ENCODE measurements at regions not wholly inside any gene's neighbourhood (a gene's known extent, or its start where the extent isn't known, plus 50 kb on each side); places are given as distances from the start of the nearest gene placed in this dataset.
"Not testable (repeated sequence)": the region's sequence is repeated elsewhere in the genome, so short reads cannot be mapped to it uniquely, and the experiment has no call there.

DNA sequence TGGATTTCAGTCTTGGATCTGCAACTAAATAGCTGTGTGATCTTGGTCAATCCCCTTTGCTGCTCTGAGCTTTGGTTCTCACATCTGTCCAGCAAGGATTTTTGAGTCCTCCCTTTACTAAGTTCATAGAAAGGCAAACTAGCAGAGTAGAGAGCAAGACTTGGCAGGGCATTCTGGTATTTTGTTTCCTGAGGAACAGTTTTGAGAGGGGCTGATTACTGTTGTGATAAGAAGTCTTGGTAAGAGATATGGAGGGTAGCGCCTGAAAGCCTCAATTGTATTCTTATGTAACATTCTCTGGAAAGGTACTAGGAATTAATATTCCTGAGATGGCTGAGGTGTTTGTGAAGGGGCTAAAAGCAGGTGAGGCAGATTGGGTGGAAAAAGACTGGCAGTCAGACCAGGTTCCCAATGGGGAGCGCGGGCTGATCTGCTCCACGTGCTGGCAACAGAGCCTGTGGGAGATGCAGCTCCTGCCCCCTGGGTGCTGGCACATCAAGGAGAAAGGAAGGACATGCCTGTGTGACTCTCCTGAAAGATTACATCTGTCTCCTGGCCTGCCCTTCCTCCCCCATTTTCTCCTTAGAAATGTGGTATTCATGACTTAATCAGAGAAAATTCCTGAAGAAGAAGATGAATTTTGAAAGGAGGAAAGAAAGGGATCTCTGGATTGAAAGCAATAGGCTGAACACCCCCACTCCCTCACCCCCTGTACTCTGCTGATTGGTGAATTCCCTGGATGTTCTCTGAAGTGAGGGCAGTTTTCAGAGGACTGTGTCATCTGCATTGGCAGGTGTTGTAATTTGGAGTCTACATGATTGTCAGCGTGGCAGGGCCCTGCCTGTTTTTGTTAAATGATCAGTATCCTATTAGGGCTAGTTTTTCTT is 94.0 kb downstream of the SRGAP2 start:
- H3K27ac ChIP-seq (ENCODE audit: low read depth in 1 of 2, low read length in 2 of 2); H3K4me1 ChIP-seq (ENCODE audit: insufficient read depth, low read length); CTCF ChIA-PET; H3K9me3 Mint-ChIP-seq; H3K4me1 Mint-ChIP-seq (ENCODE audit: low read depth); H3K36me3 ChIP-seq (ENCODE audit: insufficient read depth, low read length); H3K9me3 ChIP-seq (ENCODE audit: control insufficient read depth in 1 of 2, insufficient read depth in 1 of 2, low read length in 2 of 2); H3K27me3 ChIP-seq (ENCODE audit: control insufficient read depth in 1 of 2, insufficient read depth in 2 of 2, low read length in 2 of 2); H3K36me3 Mint-ChIP-seq (ENCODE audit: low read depth); H3K4me3 ChIP-seq (ENCODE audit: low read length); POLR2A ChIA-PET; ATAC-seq (ENCODE audit: poor library complexity); H3K27ac Mint-ChIP-seq; H3K4me3 Mint-ChIP-seq; DNase-seq; H3K27me3 Mint-ChIP-seq; intact Hi-C loops (cut with DNase I, micrococcal nuclease): not testable (repeated sequence)

- H3K27ac Mint-ChIP-seq; POLR2A ChIA-PET; H3K4me3 ChIP-seq (ENCODE audit: low read length); H3K36me3 Mint-ChIP-seq (ENCODE audit: low read depth); CTCF ChIA-PET; DNase-seq; intact Hi-C loops (cut with DNase I, micrococcal nuclease); H3K9me3 Mint-ChIP-seq; H3K4me3 Mint-ChIP-seq; H3K27me3 ChIP-seq (ENCODE audit: control insufficient read depth in 1 of 2, insufficient read depth in 2 of 2, low read length in 2 of 2); H3K4me1 Mint-ChIP-seq (ENCODE audit: low read depth); H3K4me1 ChIP-seq (ENCODE audit: insufficient read depth, low read length); H3K27me3 Mint-ChIP-seq; ATAC-seq (ENCODE audit: poor library complexity); H3K9me3 ChIP-seq (ENCODE audit: control insufficient read depth in 1 of 2, insufficient read depth in 1 of 2, low read length in 2 of 2); H3K36me3 ChIP-seq (ENCODE audit: insufficient read depth, low read length); H3K27ac ChIP-seq (ENCODE audit: low read depth in 1 of 2, low read length in 2 of 2): not testable (repeated sequence)
These were observed 94.7 kb downstream of the SRGAP2 start for GRCh38 chr1:206298032-206298392.

DNA sequence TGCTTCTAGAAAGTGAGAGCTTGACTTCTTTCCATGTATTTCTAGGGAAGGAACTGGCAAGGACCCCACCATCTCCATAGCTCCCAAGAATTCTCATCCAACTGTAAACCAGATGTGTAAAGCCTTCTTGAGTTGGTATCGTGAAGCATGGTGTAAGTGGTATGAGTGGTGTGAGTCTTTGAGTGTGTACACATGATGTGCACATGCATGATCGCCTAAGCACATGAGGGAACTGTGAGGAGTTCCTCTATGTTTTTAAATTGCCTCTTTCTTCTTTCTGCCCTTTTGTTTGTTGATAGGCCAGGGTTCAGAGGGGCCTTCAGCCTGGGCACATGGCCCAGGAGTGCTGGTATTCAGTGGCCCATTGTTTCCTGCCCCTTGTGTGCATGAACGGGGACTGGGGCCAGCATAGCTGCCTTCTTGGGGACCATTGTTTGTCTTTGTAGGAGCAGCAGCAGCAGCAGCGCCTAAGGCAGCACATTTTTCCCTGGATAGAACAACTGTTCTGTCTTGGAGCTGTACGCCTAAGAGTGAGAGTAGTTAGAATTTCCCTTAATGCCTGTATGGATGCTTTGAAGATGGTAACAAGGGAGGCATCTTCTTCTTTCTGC is 95.9 kb downstream of the SRGAP2 start:
- POLR2A ChIA-PET: not testable (repeated sequence)

GRCh38 chr1:206299942-206300341 is 96.6 kb downstream of the SRGAP2 start:
- POLR2A ChIA-PET; H3K4me1 ChIP-seq (ENCODE audit: insufficient read depth, low read length); H3K4me3 ChIP-seq (ENCODE audit: low read length); H3K9me3 ChIP-seq (ENCODE audit: control insufficient read depth in 1 of 2, insufficient read depth in 1 of 2, low read length in 2 of 2); ATAC-seq (ENCODE audit: poor library complexity); H3K27me3 Mint-ChIP-seq; H3K9me3 Mint-ChIP-seq; H3K27ac Mint-ChIP-seq; H3K27ac ChIP-seq (ENCODE audit: low read depth in 1 of 2, low read length in 2 of 2); DNase-seq; CTCF ChIA-PET; H3K36me3 Mint-ChIP-seq (ENCODE audit: low read depth); intact Hi-C loops (cut with DNase I, micrococcal nuclease); H3K4me1 Mint-ChIP-seq (ENCODE audit: low read depth); H3K4me3 Mint-ChIP-seq; H3K27me3 ChIP-seq (ENCODE audit: control insufficient read depth in 1 of 2, insufficient read depth in 2 of 2, low read length in 2 of 2); H3K36me3 ChIP-seq (ENCODE audit: insufficient read depth, low read length): not testable (repeated sequence)

More for the DNA sequence above, 95.9 kb downstream of the SRGAP2 start:
- H3K27ac Mint-ChIP-seq; ATAC-seq (ENCODE audit: poor library complexity); H3K27ac ChIP-seq (ENCODE audit: low read depth in 1 of 2, low read length in 2 of 2); H3K9me3 Mint-ChIP-seq; H3K9me3 ChIP-seq (ENCODE audit: control insufficient read depth in 1 of 2, insufficient read depth in 1 of 2, low read length in 2 of 2); H3K27me3 ChIP-seq (ENCODE audit: control insufficient read depth in 1 of 2, insufficient read depth in 2 of 2, low read length in 2 of 2); H3K4me1 ChIP-seq (ENCODE audit: insufficient read depth, low read length); DNase-seq; H3K4me3 ChIP-seq (ENCODE audit: low read length); intact Hi-C loops (cut with DNase I, micrococcal nuclease); CTCF ChIA-PET; H3K36me3 Mint-ChIP-seq (ENCODE audit: low read depth); H3K36me3 ChIP-seq (ENCODE audit: insufficient read depth, low read length); H3K4me1 Mint-ChIP-seq (ENCODE audit: low read depth); H3K4me3 Mint-ChIP-seq; H3K27me3 Mint-ChIP-seq: not testable (repeated sequence)

GRCh38 chr1:206302056-206302455 is 98.7 kb downstream of the SRGAP2 start:
- DNase-seq; H3K36me3 Mint-ChIP-seq (ENCODE audit: low read depth); H3K4me1 Mint-ChIP-seq (ENCODE audit: low read depth); intact Hi-C loops (cut with DNase I, micrococcal nuclease); H3K4me3 ChIP-seq (ENCODE audit: low read length); POLR2A ChIA-PET; H3K9me3 ChIP-seq (ENCODE audit: control insufficient read depth in 1 of 2, insufficient read depth in 1 of 2, low read length in 2 of 2); H3K27ac Mint-ChIP-seq; H3K4me3 Mint-ChIP-seq; H3K27ac ChIP-seq (ENCODE audit: low read depth in 1 of 2, low read length in 2 of 2); CTCF ChIA-PET; H3K9me3 Mint-ChIP-seq; H3K4me1 ChIP-seq (ENCODE audit: insufficient read depth, low read length); H3K27me3 Mint-ChIP-seq; H3K36me3 ChIP-seq (ENCODE audit: insufficient read depth, low read length); H3K27me3 ChIP-seq (ENCODE audit: control insufficient read depth in 1 of 2, insufficient read depth in 2 of 2, low read length in 2 of 2); ATAC-seq (ENCODE audit: poor library complexity): not testable (repeated sequence)

GRCh38 chr1:206307442-206307841 is 104.1 kb downstream of the SRGAP2 start:
- H3K9me3 Mint-ChIP-seq; H3K27me3 Mint-ChIP-seq; ATAC-seq (ENCODE audit: poor library complexity); H3K27ac ChIP-seq (ENCODE audit: low read depth in 1 of 2, low read length in 2 of 2); H3K36me3 ChIP-seq (ENCODE audit: insufficient read depth, low read length); DNase-seq; H3K27me3 ChIP-seq (ENCODE audit: control insufficient read depth in 1 of 2, insufficient read depth in 2 of 2, low read length in 2 of 2); H3K27ac Mint-ChIP-seq; intact Hi-C loops (cut with DNase I, micrococcal nuclease); POLR2A ChIA-PET; CTCF ChIA-PET; H3K36me3 Mint-ChIP-seq (ENCODE audit: low read depth); H3K9me3 ChIP-seq (ENCODE audit: control insufficient read depth in 1 of 2, insufficient read depth in 1 of 2, low read length in 2 of 2); H3K4me1 Mint-ChIP-seq (ENCODE audit: low read depth); H3K4me3 ChIP-seq (ENCODE audit: low read length); H3K4me1 ChIP-seq (ENCODE audit: insufficient read depth, low read length); H3K4me3 Mint-ChIP-seq: not testable (repeated sequence)

DNA sequence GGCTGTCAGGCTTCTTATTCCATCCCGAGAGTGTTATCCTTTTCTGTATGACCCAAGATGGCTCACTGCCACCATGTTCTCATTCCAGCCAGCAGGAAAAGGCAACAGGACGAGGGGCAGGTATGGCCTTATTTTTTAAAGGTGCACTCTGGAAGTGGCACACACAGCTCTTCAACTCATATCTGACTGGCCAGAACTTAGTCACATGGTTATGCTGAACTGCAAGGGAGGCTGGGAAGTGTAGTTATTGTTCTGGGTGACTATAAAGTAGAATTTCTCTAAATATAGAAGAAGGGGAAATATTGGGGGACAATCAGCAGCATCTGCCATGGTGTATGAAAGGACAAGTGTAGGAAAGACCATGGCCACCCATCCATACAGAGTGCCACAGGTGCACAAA is 107.6 kb downstream of the SRGAP2 start:
- H3K9me3 ChIP-seq (ENCODE audit: control insufficient read depth in 1 of 2, insufficient read depth in 1 of 2, low read length in 2 of 2); H3K36me3 Mint-ChIP-seq (ENCODE audit: low read depth); ATAC-seq (ENCODE audit: poor library complexity); intact Hi-C loops (cut with DNase I, micrococcal nuclease); H3K27ac ChIP-seq (ENCODE audit: low read depth in 1 of 2, low read length in 2 of 2); POLR2A ChIA-PET; H3K27me3 ChIP-seq (ENCODE audit: control insufficient read depth in 1 of 2, insufficient read depth in 2 of 2, low read length in 2 of 2); H3K27me3 Mint-ChIP-seq; H3K9me3 Mint-ChIP-seq; DNase-seq; H3K27ac Mint-ChIP-seq; H3K4me1 Mint-ChIP-seq (ENCODE audit: low read depth); H3K36me3 ChIP-seq (ENCODE audit: insufficient read depth, low read length); H3K4me1 ChIP-seq (ENCODE audit: insufficient read depth, low read length); H3K4me3 ChIP-seq (ENCODE audit: low read length); CTCF ChIA-PET; H3K4me3 Mint-ChIP-seq: not testable (repeated sequence)
